Central memory CD8-positive, alpha-beta T cell (primary cell): ENCODE measurements at regions not wholly inside any gene's neighbourhood (a gene's known extent, or its start where the extent isn't known, plus 50 kb on each side); places are given as distances from the start of the nearest gene placed in this dataset.
A peak's percentile ranks its signal among the peaks of the same experiment; 100 is the strongest.

Source experiments
- ATAC-seq: fragments of 150-1000 bp; cut with Tn5 transposase; replicated peaks from 2 replicates; pipeline ENCODE4 v1.10.0; 2022; ENCODE audit warnings: mild to moderate bottlenecking, moderate FRiP score, moderate number of reproducible peaks; ENCODE audit not compliant: poor library complexity, severe bottlenecking; ENCODE audit errors: extremely low read depth
- DNase-seq, 2 donors: peaks; one replicate each; pipeline ENCODE4 v3.0.0; 2021; ENCODE audit warnings: low spot score in 2 of 2
- H3K27ac Mint-ChIP-seq: one replicate; pipeline ENCODE4 v1.8.0; 2022; ENCODE audit warnings: low read depth, mild to moderate bottlenecking, moderate library complexity, mixed read lengths
- H3K27me3 Mint-ChIP-seq: one replicate; pipeline ENCODE4 v1.8.0; 2022; ENCODE audit warnings: mixed read lengths
- H3K36me3 Mint-ChIP-seq: one replicate; pipeline ENCODE4 v1.8.0; 2022; ENCODE audit warnings: mild to moderate bottlenecking, moderate library complexity, mixed read lengths; ENCODE audit not compliant: insufficient read depth
- H3K4me1 Mint-ChIP-seq: one replicate; pipeline ENCODE4 v1.8.0; 2022; ENCODE audit warnings: mixed read lengths
- H3K4me3 Mint-ChIP-seq: one replicate; pipeline ENCODE4 v1.8.0; 2022; ENCODE audit warnings: mild to moderate bottlenecking, moderate library complexity, mixed read lengths
- H3K9me3 Mint-ChIP-seq: one replicate; pipeline ENCODE4 v1.8.0; 2022; ENCODE audit warnings: mixed read lengths

- DNase-seq (no peak), ATAC-seq (no peak)
- Mint-ChIP-seq H3K4me3 (no peak overlapping the region), H3K27ac (no peak overlapping the region), H3K27me3 (no peaks in the 10 kb centered on the region), H3K36me3 (peaks cover 2% of the 10 kb centered on the region), H3K4me1 (peaks cover 10% of the 10 kb centered on the region), H3K9me3 (no peaks in the 10 kb centered on the region)
These were observed 64.3 kb downstream of the MRPL14 start for GRCh38 chr6:44062771-44063560.

GRCh38 chr6:44062105-44062770 lies 65.0 kb downstream of the MRPL14 start:
- no peaks in the 10 kb centered on the region for H3K27me3 Mint-ChIP-seq
- DNase-seq, result no peak
- H3K27ac Mint-ChIP-seq, result no peak overlapping the region
- ATAC-seq, result no peak
- no peak overlapping the region for H3K4me3 Mint-ChIP-seq
- peaks cover 2% of the 10 kb centered on the region for H3K36me3 Mint-ChIP-seq
- peaks cover 10% of the 10 kb centered on the region for H3K4me1 Mint-ChIP-seq
- no peaks in the 10 kb centered on the region for H3K9me3 Mint-ChIP-seq

- Mint-ChIP-seq H3K9me3 (no peaks in the 10 kb centered on the region), H3K27ac (no peak overlapping the region), H3K4me1 (peaks cover 10% of the 10 kb centered on the region), H3K4me3 (no peak overlapping the region), H3K36me3 (peaks cover 2% of the 10 kb centered on the region), H3K27me3 (no peaks in the 10 kb centered on the region)
- DNase-seq (no peak), ATAC-seq (no peak)
These were observed 65.7 kb downstream of the MRPL14 start for GRCh38 chr6:44061375-44062104.

GRCh38 chr6:44060612-44061374 lies 66.5 kb downstream of the MRPL14 start:
- peaks cover 10% of the 10 kb centered on the region for H3K4me1 Mint-ChIP-seq
- no peaks in the 10 kb centered on the region for H3K27me3 Mint-ChIP-seq
- no peak overlapping the region for H3K4me3 Mint-ChIP-seq
- DNase-seq (no peak), ATAC-seq (no peak)
- no peak overlapping the region for H3K27ac Mint-ChIP-seq
- peaks cover 2% of the 10 kb centered on the region for H3K36me3 Mint-ChIP-seq
- no peaks in the 10 kb centered on the region for H3K9me3 Mint-ChIP-seq

- H3K4me3 Mint-ChIP-seq, result no peak overlapping the region
- DNase-seq, result no peak
- no peaks in the 10 kb centered on the region for H3K27me3 Mint-ChIP-seq
- H3K4me1 Mint-ChIP-seq, result peaks cover 10% of the 10 kb centered on the region
- no peak overlapping the region for H3K27ac Mint-ChIP-seq
- no peaks in the 10 kb centered on the region for H3K9me3 Mint-ChIP-seq
- no peak for ATAC-seq
- H3K36me3 Mint-ChIP-seq, result peaks cover 2% of the 10 kb centered on the region
These were observed 67.6 kb downstream of the MRPL14 start for GRCh38 chr6:44059359-44060346.

GRCh38 chr6:44058617-44059358 lies 68.5 kb downstream of the MRPL14 start:
- Mint-ChIP-seq H3K27ac (no peak overlapping the region), H3K27me3 (peaks cover 7% of the 10 kb centered on the region), H3K9me3 (no peaks in the 10 kb centered on the region), H3K4me3 (no peak overlapping the region), H3K4me1 (peaks cover 10% of the 10 kb centered on the region), H3K36me3 (peaks cover 2% of the 10 kb centered on the region)
- ATAC-seq (peak; percentile 58), DNase-seq (no peak)

GRCh38 chr6:44057931-44058616 lies 69.2 kb downstream of the MRPL14 start:
- peaks cover 2% of the 10 kb centered on the region for H3K36me3 Mint-ChIP-seq
- no peak overlapping the region for H3K4me3 Mint-ChIP-seq
- no peak overlapping the region for H3K27ac Mint-ChIP-seq
- H3K4me1 Mint-ChIP-seq, result peaks cover 10% of the 10 kb centered on the region
- no peak for DNase-seq
- no peaks in the 10 kb centered on the region for H3K9me3 Mint-ChIP-seq
- H3K27me3 Mint-ChIP-seq, result peaks cover 7% of the 10 kb centered on the region
- ATAC-seq, result no peak

- H3K27me3 Mint-ChIP-seq, result peaks cover 8% of the 10 kb centered on the region
- DNase-seq, result no peak
These were observed 69.9 kb downstream of the MRPL14 start for GRCh38 chr6:44057238-44057930.

GRCh38 chr6:44056392-44057237 lies 70.6 kb downstream of the MRPL14 start:
- Mint-ChIP-seq H3K36me3 (peaks cover 2% of the 10 kb centered on the region), H3K27ac (no peak overlapping the region), H3K27me3 (peaks cover 14% of the 10 kb centered on the region), H3K4me1 (peaks cover 10% of the 10 kb centered on the region), H3K4me3 (no peak overlapping the region), H3K9me3 (no peaks in the 10 kb centered on the region)
- DNase-seq (no peak), ATAC-seq (no peak)

More at GRCh38 chr6:44057238-44057930, 69.9 kb downstream of the MRPL14 start:
- Mint-ChIP-seq H3K4me3 (no peak overlapping the region), H3K9me3 (no peaks in the 10 kb centered on the region), H3K27ac (no peak overlapping the region), H3K36me3 (peaks cover 2% of the 10 kb centered on the region), H3K4me1 (peaks cover 10% of the 10 kb centered on the region)
- ATAC-seq, result no peak
